ENCODE measurements at regions not wholly inside any gene's neighbourhood (a gene's known extent, or its start where the extent isn't known, plus 50 kb on each side); places are given as distances from the start of the nearest gene placed in this dataset.

DNA sequence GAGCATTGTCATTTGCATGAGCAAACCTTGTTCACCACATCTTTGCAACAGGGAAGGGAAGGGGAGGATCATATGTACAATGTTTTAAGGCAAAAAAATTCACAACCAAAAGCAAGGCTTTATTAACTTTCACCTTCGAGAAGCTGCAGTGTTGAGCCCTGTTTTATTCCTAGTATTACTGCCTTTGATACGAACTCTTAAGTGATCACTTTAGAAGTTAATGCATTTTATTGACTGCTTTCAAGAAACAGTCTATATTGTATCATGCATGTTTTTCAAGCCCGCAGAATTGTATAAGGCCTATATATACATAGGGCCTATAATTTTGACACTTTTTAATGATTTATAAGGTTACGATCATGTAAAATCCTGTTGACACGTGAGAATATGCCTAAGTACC, 117.5 kb upstream of the VPREB1 start:
- POLR2A ChIA-PET: no interaction called here
- Histone ChIP-seq H3K79me2 (ENCODE audit: control insufficient read depth, insufficient read depth, low read length) (no peaks in the 10 kb centered on the region), H4K20me1 (replicated peaks; ENCODE audit: control insufficient read depth, extremely low read depth, insufficient read depth, low read length) (no peaks in the 10 kb centered on the region), H3K9me1 (replicated peaks; ENCODE audit: control insufficient read depth, extremely low read depth, insufficient read depth, low read length) (no peaks in the 10 kb centered on the region), H3K9me3 (replicated peaks; ENCODE audit: control insufficient read depth, insufficient read depth, low read length) (no peaks in the 10 kb centered on the region), H3K27me3 (ENCODE audit: control insufficient read depth in 2 of 2, insufficient read depth in 2 of 2, low read length in 2 of 2) (peaks cover 0 to 8% of the 10 kb centered on the region in 2 experiments), H3K4me3 (replicated peaks in 1 of 3; ENCODE audit: insufficient read depth in 1 of 3, low read depth in 1 of 3, low read length in 3 of 3) (no peak overlapping the region), H2AFZ (ENCODE audit: low read depth, low read length) (no peak overlapping the region), H3K4me1 (ENCODE audit: control insufficient read depth, extremely low read depth, insufficient read depth, low read length) (no peaks in the 10 kb centered on the region), H3K4me2 (ENCODE audit: insufficient read depth, low read length) (no peak overlapping the region), H3K36me3 (ENCODE audit: control insufficient read depth in 2 of 2, extremely low read depth in 1 of 2, insufficient read depth in 2 of 2, low read length in 2 of 2) (no peaks in the 10 kb centered on the region), H3K27ac (ENCODE audit: insufficient read depth, low read depth, low read length) (no peak overlapping the region), H3K9ac (replicated peaks; ENCODE audit: extremely low read depth, insufficient read depth, low read length) (no peak overlapping the region)
- TF ChIP-seq FOS (IDR thresholded peaks at IDR 0.05; ENCODE audit: borderline replicate concordance, insufficient read depth, low read length) (no peak), GATA2 (IDR thresholded peaks at IDR 0.05; ENCODE audit: insufficient read depth, insufficient read length, low read depth, low read length) (no peak), EZH2 (IDR thresholded peaks at IDR 0.05; ENCODE audit: borderline replicate concordance, low read depth, low read length, severe bottlenecking) (no peak), MAX (IDR thresholded peaks at IDR 0.05; ENCODE audit: insufficient read depth, insufficient read length) (no peak), JUN (IDR thresholded peaks at IDR 0.05; ENCODE audit: borderline replicate concordance, insufficient read depth, insufficient read length, low read depth) (no peak), POLR2AphosphoS5 (IDR thresholded peaks at IDR 0.05; ENCODE audit: insufficient read depth, low read depth, low read length) (no peak), MYC (IDR thresholded peaks at IDR 0.05; ENCODE audit: low read depth, low read length) (no peak), POLR2A (IDR thresholded peaks at IDR 0.05; ENCODE audit: low read depth, low read length) (no peak)
- TF ChIP-seq, protein P1, sequence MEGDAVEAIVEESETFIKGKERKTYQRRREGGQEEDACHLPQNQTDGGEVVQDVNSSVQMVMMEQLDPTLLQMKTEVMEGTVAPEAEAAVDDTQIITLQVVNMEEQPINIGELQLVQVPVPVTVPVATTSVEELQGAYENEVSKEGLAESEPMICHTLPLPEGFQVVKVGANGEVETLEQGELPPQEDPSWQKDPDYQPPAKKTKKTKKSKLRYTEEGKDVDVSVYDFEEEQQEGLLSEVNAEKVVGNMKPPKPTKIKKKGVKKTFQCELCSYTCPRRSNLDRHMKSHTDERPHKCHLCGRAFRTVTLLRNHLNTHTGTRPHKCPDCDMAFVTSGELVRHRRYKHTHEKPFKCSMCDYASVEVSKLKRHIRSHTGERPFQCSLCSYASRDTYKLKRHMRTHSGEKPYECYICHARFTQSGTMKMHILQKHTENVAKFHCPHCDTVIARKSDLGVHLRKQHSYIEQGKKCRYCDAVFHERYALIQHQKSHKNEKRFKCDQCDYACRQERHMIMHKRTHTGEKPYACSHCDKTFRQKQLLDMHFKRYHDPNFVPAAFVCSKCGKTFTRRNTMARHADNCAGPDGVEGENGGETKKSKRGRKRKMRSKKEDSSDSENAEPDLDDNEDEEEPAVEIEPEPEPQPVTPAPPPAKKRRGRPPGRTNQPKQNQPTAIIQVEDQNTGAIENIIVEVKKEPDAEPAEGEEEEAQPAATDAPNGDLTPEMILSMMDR (IDR thresholded peaks at IDR 0.05; ENCODE audit: extremely low read depth in 1 of 2, insufficient read depth in 1 of 2, low read depth in 1 of 2, low read length in 2 of 2): no peak
- CTCF ChIA-PET: interaction anchor here (0.7 kb wide), 1 partner anchor 17 kb away, joined by 3 read pairs; no protein-coding TSS in a partner anchor
- intact Hi-C loops (cut with micrococcal nuclease) (no loop called here), dilution Hi-C loops (cut with MboI; ENCODE audit: extremely low pct_ligation_motif_present, low sequenced_read_pairs) (no loop called here)
- no peak for DNase-seq (ENCODE audit: low read depth, low spot score)
- BruUV-seq (replicated peaks): no TSS peak
- FAIRE-seq: no peak

Measured in endothelial cell of umbilical vein (primary cell).